ENCODE measurements at regions not wholly inside any gene's neighbourhood (a gene's known extent, or its start where the extent isn't known, plus 50 kb on each side); places are given as distances from the start of the nearest gene placed in this dataset.

DNA sequence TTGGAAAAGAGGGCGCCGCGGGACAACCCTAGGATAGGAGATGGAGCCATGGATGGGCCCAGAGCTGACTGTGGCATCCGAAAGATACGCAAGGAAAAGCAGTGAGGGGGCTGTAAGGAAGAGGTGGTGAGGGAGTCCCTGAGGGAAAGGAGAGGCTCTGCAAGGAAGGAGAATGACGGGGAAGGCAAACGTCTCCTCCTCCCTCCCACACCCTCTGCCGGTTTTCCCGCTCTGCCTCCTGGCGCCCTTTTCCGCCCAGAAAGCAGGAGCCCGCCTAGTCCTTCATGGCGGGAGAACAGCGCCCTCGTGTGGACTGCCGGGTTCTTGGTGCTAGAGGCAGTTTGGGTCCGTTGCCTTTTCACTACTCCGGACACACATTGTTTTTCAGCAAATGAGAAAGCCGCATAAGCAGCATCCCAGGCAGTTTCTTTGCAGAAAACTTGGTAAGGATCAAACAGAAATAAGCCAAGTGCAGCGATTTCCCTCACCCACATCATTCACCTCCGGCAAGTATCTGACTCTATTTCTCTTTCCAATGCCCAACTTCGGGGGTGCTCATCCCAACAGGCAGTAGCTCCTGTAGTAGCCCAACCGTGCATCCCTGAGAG, 200.4 kb downstream of the INO80D start:
- Histone ChIP-seq H3K79me2 (ENCODE audit: control insufficient read depth, insufficient read depth, low read length) (no peaks in the 10 kb centered on the region), H3K36me3 (ENCODE audit: control insufficient read depth in 2 of 2, extremely low read depth in 1 of 2, insufficient read depth in 2 of 2, low read length in 2 of 2) (no peaks in the 10 kb centered on the region), H3K9me1 (replicated peaks; ENCODE audit: control insufficient read depth, extremely low read depth, insufficient read depth, low read length) (no peaks in the 10 kb centered on the region), H3K27ac (ENCODE audit: insufficient read depth, low read depth, low read length) (no peak overlapping the region), H3K9me3 (replicated peaks; ENCODE audit: control insufficient read depth, insufficient read depth, low read length) (no peaks in the 10 kb centered on the region), H3K27me3 (ENCODE audit: control insufficient read depth in 2 of 2, insufficient read depth in 2 of 2, low read length in 2 of 2) (peaks cover 0 to 2% of the 10 kb centered on the region in 2 experiments), H3K4me2 (ENCODE audit: insufficient read depth, low read length) (no peak overlapping the region), H3K4me3 (replicated peaks in 1 of 3; ENCODE audit: insufficient read depth in 1 of 3, low read depth in 1 of 3, low read length in 3 of 3) (no peak overlapping the region), H4K20me1 (replicated peaks; ENCODE audit: control insufficient read depth, extremely low read depth, insufficient read depth, low read length) (no peaks in the 10 kb centered on the region), H3K9ac (replicated peaks; ENCODE audit: extremely low read depth, insufficient read depth, low read length) (no peak overlapping the region), H2AFZ (ENCODE audit: low read depth, low read length) (peak overlapping the region; percentile 71), H3K4me1 (ENCODE audit: control insufficient read depth, extremely low read depth, insufficient read depth, low read length) (peaks cover 5% of the 10 kb centered on the region)
- ChIA-PET POLR2A (no interaction called here), CTCF (interaction anchor here (0.7 to 3.7 kb wide), 14 partner anchors 11 to 1780 kb away, joined by 3 to 20 read pairs (median 4); no protein-coding TSS in a partner anchor)
- peak; percentile 76 for DNase-seq (ENCODE audit: low read depth, low spot score)
- BruUV-seq (replicated peaks): no TSS peak
- no peak for TF ChIP-seq MYC (IDR thresholded peaks at IDR 0.05; ENCODE audit: low read depth, low read length)
- TF ChIP-seq, protein P1, sequence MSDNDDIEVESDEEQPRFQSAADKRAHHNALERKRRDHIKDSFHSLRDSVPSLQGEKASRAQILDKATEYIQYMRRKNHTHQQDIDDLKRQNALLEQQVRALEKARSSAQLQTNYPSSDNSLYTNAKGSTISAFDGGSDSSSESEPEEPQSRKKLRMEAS (IDR thresholded peaks at IDR 0.05; ENCODE audit: insufficient read depth, insufficient read length): no peak
- no peak for TF ChIP-seq JUN (IDR thresholded peaks at IDR 0.05; ENCODE audit: borderline replicate concordance, insufficient read depth, insufficient read length, low read depth)
- peak; percentile 90 to 93 for TF ChIP-seq CTCF (IDR thresholded peaks at IDR 0.05; ENCODE audit: extremely low read depth in 1 of 2, insufficient read depth in 1 of 2, low read depth in 1 of 2, low read length in 2 of 2)
- peak; percentile 96 for FAIRE-seq
- dilution Hi-C loops (cut with MboI; ENCODE audit: extremely low pct_ligation_motif_present, low sequenced_read_pairs): no loop called here
- intact Hi-C loops (cut with micrococcal nuclease): loop anchor here (1.0 to 5.0 kb wide), 8 partner anchors 40 to 1858 kb away; no protein-coding TSS in a partner anchor

GRCh38 chr2:205883965-205884364, 201.7 kb downstream of the NRP2 start:
- Histone ChIP-seq H3K4me1 (ENCODE audit: control insufficient read depth, extremely low read depth, insufficient read depth, low read length) (peaks cover 3% of the 10 kb centered on the region), H2AFZ (ENCODE audit: low read depth, low read length) (no peak overlapping the region), H3K36me3 (ENCODE audit: control insufficient read depth in 2 of 2, extremely low read depth in 1 of 2, insufficient read depth in 2 of 2, low read length in 2 of 2) (no peaks in the 10 kb centered on the region), H3K27me3 (ENCODE audit: control insufficient read depth in 2 of 2, insufficient read depth in 2 of 2, low read length in 2 of 2) (peaks cover 0 to 3% of the 10 kb centered on the region in 2 experiments), H4K20me1 (replicated peaks; ENCODE audit: control insufficient read depth, extremely low read depth, insufficient read depth, low read length) (no peaks in the 10 kb centered on the region), H3K4me3 (replicated peaks in 1 of 3; ENCODE audit: insufficient read depth in 1 of 3, low read depth in 1 of 3, low read length in 3 of 3) (no peak overlapping the region), H3K27ac (ENCODE audit: insufficient read depth, low read depth, low read length) (no peak overlapping the region), H3K9me3 (replicated peaks; ENCODE audit: control insufficient read depth, insufficient read depth, low read length) (no peaks in the 10 kb centered on the region), H3K9me1 (replicated peaks; ENCODE audit: control insufficient read depth, extremely low read depth, insufficient read depth, low read length) (no peaks in the 10 kb centered on the region), H3K79me2 (ENCODE audit: control insufficient read depth, insufficient read depth, low read length) (no peaks in the 10 kb centered on the region), H3K4me2 (ENCODE audit: insufficient read depth, low read length) (no peak overlapping the region), H3K9ac (replicated peaks; ENCODE audit: extremely low read depth, insufficient read depth, low read length) (no peak overlapping the region)
- no TSS peak for BruUV-seq (replicated peaks)
- ChIA-PET POLR2A (no interaction called here), CTCF (interaction anchor here (1.4 to 3.7 kb wide), 4 partner anchors 108 to 1778 kb away, joined by 3 to 20 read pairs (median 5); no protein-coding TSS in a partner anchor)
- intact Hi-C loops (cut with micrococcal nuclease) (no loop called here), dilution Hi-C loops (cut with MboI; ENCODE audit: extremely low pct_ligation_motif_present, low sequenced_read_pairs) (no loop called here)
- TF ChIP-seq MYC (IDR thresholded peaks at IDR 0.05; ENCODE audit: low read depth, low read length) (no peak), FOS (IDR thresholded peaks at IDR 0.05; ENCODE audit: borderline replicate concordance, insufficient read depth, low read length) (no peak), EZH2 (IDR thresholded peaks at IDR 0.05; ENCODE audit: borderline replicate concordance, low read depth, low read length, severe bottlenecking) (no peak), POLR2A (IDR thresholded peaks at IDR 0.05; ENCODE audit: low read depth, low read length) (no peak), POLR2AphosphoS5 (IDR thresholded peaks at IDR 0.05; ENCODE audit: insufficient read depth, low read depth, low read length) (no peak), GATA2 (IDR thresholded peaks at IDR 0.05; ENCODE audit: insufficient read depth, insufficient read length, low read depth, low read length) (no peak), JUN (IDR thresholded peaks at IDR 0.05; ENCODE audit: borderline replicate concordance, insufficient read depth, insufficient read length, low read depth) (no peak), CTCF (IDR thresholded peaks at IDR 0.05; ENCODE audit: extremely low read depth in 1 of 2, insufficient read depth in 1 of 2, low read depth in 1 of 2, low read length in 2 of 2) (no peak)
- TF ChIP-seq, protein P1 (IDR thresholded peaks at IDR 0.05; ENCODE audit: insufficient read depth, insufficient read length): no peak
- FAIRE-seq (no peak), DNase-seq (ENCODE audit: low read depth, low spot score) (no peak)

All from endothelial cell of umbilical vein (primary cell).